Heart right ventricle (tissue), 16 donors: ENCODE measurements at regions not wholly inside any gene's neighbourhood (a gene's known extent, or its start where the extent isn't known, plus 50 kb on each side); places are given as distances from the start of the nearest gene placed in this dataset.

Source experiments
- ATAC-seq, 8 donors: fragments of 200-7000 bp; cut with Tn5 transposase; one replicate each; pipeline ENCODE4 v1.9.1; 2020; ENCODE audit warnings: mild to moderate bottlenecking in 8 of 8, moderate library complexity in 8 of 8, moderate number of reproducible peaks in 1 of 8
- DNase-seq, 2 donors: peaks; one replicate each; pipeline ENCODE4 v3.0.0-alpha.2; 2020
- H3K27ac ChIP-seq, 10 donors: fragments of 200-600 bp; sonication (generic) in 2 of 10; one replicate each; pipeline versions ENCODE4 v1.5.0 to v1.8.0; 2020 to 2022; ENCODE audit warnings: mild to moderate bottlenecking in 3 of 10
- H3K27me3 ChIP-seq, 7 donors: fragments of 200-600 bp; one replicate each; pipeline ENCODE4 v1.8.0; 2021 to 2022; ENCODE audit warnings: mild to moderate bottlenecking in 2 of 7
- H3K36me3 ChIP-seq, 9 donors: fragments of 200-600 bp; sonication (generic) in 1 of 9; one replicate each; pipeline versions ENCODE4 v1.5.0 to v1.8.0; 2020 to 2022; ENCODE audit warnings: mild to moderate bottlenecking in 2 of 9
- H3K4me1 ChIP-seq, 9 donors: fragments of 200-600 bp; sonication (generic) in 1 of 9; one replicate each; pipeline versions ENCODE4 v1.5.0 to v1.8.0; 2020 to 2022; ENCODE audit warnings: mild to moderate bottlenecking in 4 of 9
- H3K4me3 ChIP-seq, 10 donors: fragments of 200-600 bp; sonication (generic) in 2 of 10; one replicate each; pipeline versions ENCODE4 v1.5.0 to v1.8.0; 2020 to 2022; ENCODE audit warnings: mild to moderate bottlenecking in 7 of 10, moderate library complexity in 2 of 10
- H3K9me3 ChIP-seq, 11 donors: fragments of 200-600 bp in 10 of 11; sonication (generic) in 2 of 11; one replicate each; pipeline versions ENCODE4 v1.5.0 to v1.8.0; 2013 to 2022; ENCODE audit warnings: mild to moderate bottlenecking in 2 of 11, control low read depth in 1 of 11, moderate library complexity in 1 of 11
- CTCF ChIP-seq, 9 donors: fragments of 200-600 bp; sonication (generic) in 2 of 9; IDR thresholded peaks; one replicate each; pipeline versions ENCODE4 v1.5.0 to v1.8.0; 2021 to 2022; ENCODE audit warnings: antibody characterized with exemption in 9 of 9, mild to moderate bottlenecking in 5 of 9, moderate library complexity in 1 of 9
- WGBS, 2 donors: extraction: QIAGEN DNeasy Blood & Tissue Kit; methylation state at CpG; one replicate each; pipeline ENCODE4 v1.1.7; 2013; ENCODE audit warnings: inconsistent platforms in 1 of 2; 5-methylcytosine and 5-hydroxymethylcytosine counted together
- intact Hi-C, 10 donors: fragments of 100-400 bp; cut with DNase I; formaldehyde crosslinking; loops; one replicate each; pipeline versions ENCODE4 v1.11.1 to v1.14.2; 2022
- donor health status: Arrhythmogenic right ventricular cardiomyopathy.
- donor health status: ischemic (EF 13 %, LVEDD 7.1; RV severe dilation, severe dysfunction).
- donor health status: healthy with polysubstance abuse.
- donor health status: DM: no; HTN: yes; CAD: no.
- donor health status: DM: no; HTN: no; CAD: no.
- donor health status: ischemic (EF 25% LVEDD 6.9; RV normal size, moderate dysfunction).
- donor health status: ischemic (EF 25% LVEDD 5.7; RV mildly dilated, moderate dysfunction).
- donor health status: healthy.
- donor health status: DM: yes; HTN: yes; CAD: no.
- donor health status: Ischemic cardiomyopathy.
- donor health status: ischemic (EF 35%, LVEDD 5.7; RV mildly dilated, moderate dysfunction).
- donor health status: nonischemic (EF 11% LVEDD 7.7; RV severe dilation, severe dysfunction).
- donor health status: DM: yes; HTN: yes; CAD: no.
- donor health status: PGD.
- donor health status: ischemic (EF 29% LVEDD 5.4; RV normal size, mild dysfunction).
- donor health status: nonischemic (EF 23%, LVEDD 6.1; RV moderate dilation, normal function).

- WGBS, 2 donors, result 68 to 85% methylated on average over 2 of the region's 2 CpGs
- ATAC-seq, result no peak
Observed at GRCh38 chr13:108475181-108475580, 154.2 kb upstream of the MYO16 start.

GRCh38 chr13:108477376-108477775 lies 152.0 kb upstream of the MYO16 start:
- Histone ChIP-seq H3K4me3 (no peak overlapping the region), H3K36me3 (no peaks in the 10 kb centered on the region), H3K27ac (no peak overlapping the region), H3K9me3 (no peaks in the 10 kb centered on the region), H3K4me1 (no peaks in the 10 kb centered on the region), H3K27me3 (peaks cover 0 to 4% (median 0%) of the 10 kb centered on the region in 7 donors)
- ATAC-seq (no peak), DNase-seq (no peak)
- intact Hi-C loops, result no loop called here
- no peak for TF ChIP-seq CTCF (IDR thresholded peaks at IDR 0.05)
- 50 to 55% methylated on average over 4 of the region's 4 CpGs for WGBS, 2 donors

More at GRCh38 chr13:108475181-108475580, 154.2 kb upstream of the MYO16 start:
- Histone ChIP-seq H3K27ac (no peak overlapping the region), H3K36me3 (no peaks in the 10 kb centered on the region), H3K9me3 (no peaks in the 10 kb centered on the region), H3K4me1 (no peaks in the 10 kb centered on the region), H3K27me3 (peaks cover 0 to 4% (median 0%) of the 10 kb centered on the region in 7 donors), H3K4me3 (no peak overlapping the region)
- intact Hi-C loops, result no loop called here
- no peak for DNase-seq
- TF ChIP-seq CTCF (IDR thresholded peaks at IDR 0.05), result no peak

- peaks cover 0 to 4% (median 0%) of the 10 kb centered on the region in 7 donors for H3K27me3 ChIP-seq
- no peak overlapping the region for H3K27ac ChIP-seq
- 86 to 92% methylated on average over 1 of the region's 1 CpG for WGBS, 2 donors
- no peaks in the 10 kb centered on the region for H3K9me3 ChIP-seq
- DNase-seq (no peak), ATAC-seq (no peak)
- no peaks in the 10 kb centered on the region for H3K36me3 ChIP-seq
- no peak for TF ChIP-seq CTCF (IDR thresholded peaks at IDR 0.05)
- no peaks in the 10 kb centered on the region for H3K4me1 ChIP-seq
- intact Hi-C loops, result no loop called here
- no peak overlapping the region for H3K4me3 ChIP-seq
Observed at GRCh38 chr13:108478179-108478578, 151.2 kb upstream of the MYO16 start.

GRCh38 chr13:108483981-108484380 lies 145.4 kb upstream of the MYO16 start:
- Histone ChIP-seq H3K27ac (no peak overlapping the region), H3K36me3 (no peaks in the 10 kb centered on the region), H3K9me3 (peaks cover 0 to 9% (median 0%) of the 10 kb centered on the region in 11 donors), H3K4me3 (no peak overlapping the region), H3K4me1 (no peaks in the 10 kb centered on the region), H3K27me3 (peaks cover 0 to 10% (median 0%) of the 10 kb centered on the region in 7 donors)
- DNase-seq (no peak), ATAC-seq (no peak)
- TF ChIP-seq CTCF (IDR thresholded peaks at IDR 0.05), result no peak
- WGBS, 2 donors, result 28 to 36% methylated on average over 1 of the region's 1 CpG
- intact Hi-C loops, result loop anchor here in 1 of 10 donors (10.0 kb wide), 1 partner anchor 149 kb away; no protein-coding TSS in a partner anchor
